ENCODE measurements at regions not wholly inside any gene's neighbourhood (a gene's known extent, or its start where the extent isn't known, plus 50 kb on each side); places are given as distances from the start of the nearest gene placed in this dataset.

DNA sequence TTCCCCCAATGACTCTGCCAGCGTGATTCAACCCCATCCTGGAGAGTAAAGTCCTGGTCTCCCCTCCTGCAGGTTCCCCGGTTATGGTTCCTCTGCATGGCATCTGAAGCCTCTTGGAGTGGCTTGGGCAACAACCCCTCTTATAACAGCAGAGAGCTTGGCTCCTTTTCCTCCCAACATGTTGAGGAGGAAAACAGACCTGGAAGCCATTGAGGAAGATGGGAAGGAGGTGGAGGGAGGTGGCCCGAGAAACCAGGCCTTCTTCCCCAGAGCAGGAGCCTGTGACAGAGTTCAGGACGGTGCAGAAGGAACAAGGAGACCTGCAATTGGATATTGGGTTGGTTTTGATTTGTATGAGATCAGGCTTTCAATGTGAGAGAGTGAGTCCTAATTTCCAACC lies 184.0 kb upstream of the ADCY1 start:
- Histone ChIP-seq H2AFZ (no peak overlapping the region), H3K9me2 (ENCODE audit: insufficient read depth) (no peaks in the 10 kb centered on the region), H3F3A (replicated peaks; ENCODE audit: low read depth) (no peaks in the 10 kb centered on the region), H4K20me1 (replicated peaks; ENCODE audit: insufficient read depth) (no peaks in the 10 kb centered on the region), H3K36me3 (ENCODE audit: insufficient read depth) (no peaks in the 10 kb centered on the region), H3K27me3 (ENCODE audit: insufficient read depth) (no peaks in the 10 kb centered on the region), H3K79me2 (replicated peaks; ENCODE audit: insufficient read depth) (no peaks in the 10 kb centered on the region), H3K4me2 (no peak overlapping the region), H3K27ac (ENCODE audit: low read depth) (no peak overlapping the region), H3K4me3 (no peak overlapping the region), H3K4me1 (ENCODE audit: insufficient read depth) (no peaks in the 10 kb centered on the region)
- ATAC-seq (no peak), DNase-seq (ENCODE audit: low spot score) (no peak)
- H3K4me3 Mint-ChIP-seq: no peak overlapping the region
- no peak overlapping the region for H3K27ac Mint-ChIP-seq
- no peaks in the 10 kb centered on the region for H3K36me3 Mint-ChIP-seq (ENCODE audit: low read depth)
- peaks cover 24% of the 10 kb centered on the region for H3K9me3 Mint-ChIP-seq
- H3K27me3 Mint-ChIP-seq (ENCODE audit: insufficient read depth, low read depth, poor library complexity): peaks cover under 1% of the 10 kb centered on the region
- TF ChIP-seq EZH2phosphoT487 (IDR thresholded peaks at IDR 0.05; ENCODE audit: unreplicated experiment): no peak
- TF ChIP-seq CTCF (conservative IDR thresholded peaks at IDR 0.05; ENCODE audit: low read depth in 2 of 2): no peak
- no peaks in the 10 kb centered on the region for H3K4me1 Mint-ChIP-seq

DNA sequence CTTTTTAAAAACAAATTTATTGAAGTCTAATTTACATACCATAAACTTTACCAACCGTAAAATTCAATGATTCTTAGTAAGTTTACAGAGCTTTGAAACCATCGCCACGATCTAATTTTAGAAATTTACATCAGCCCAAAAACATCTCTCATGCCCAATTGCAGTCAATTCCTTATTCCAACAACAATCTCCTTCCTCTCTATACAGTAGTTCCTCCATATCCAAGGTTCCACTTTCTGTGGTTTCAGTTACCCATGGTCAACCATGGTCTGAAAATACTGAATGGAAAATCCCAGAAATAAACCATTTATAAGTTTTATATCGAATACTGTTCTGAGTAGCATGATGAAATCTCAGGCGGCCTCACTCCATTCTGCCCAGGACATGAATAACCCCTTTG lies 183.4 kb upstream of the ADCY1 start:
- H3K4me1 Mint-ChIP-seq: no peaks in the 10 kb centered on the region

More for the DNA sequence above, 183.4 kb upstream of the ADCY1 start:
- H3K4me3 Mint-ChIP-seq: no peak overlapping the region
- DNase-seq (ENCODE audit: low spot score): no peak
- no peaks in the 10 kb centered on the region for H3F3A ChIP-seq (replicated peaks; ENCODE audit: low read depth)
- H3K9me3 Mint-ChIP-seq: peaks cover 27% of the 10 kb centered on the region
- no peaks in the 10 kb centered on the region for H3K79me2 ChIP-seq (replicated peaks; ENCODE audit: insufficient read depth)
- no peak for ATAC-seq
- no peaks in the 10 kb centered on the region for H3K27me3 ChIP-seq (ENCODE audit: insufficient read depth)
- no peak overlapping the region for H3K27ac Mint-ChIP-seq
- no peak overlapping the region for H3K4me3 ChIP-seq
- no peaks in the 10 kb centered on the region for H4K20me1 ChIP-seq (replicated peaks; ENCODE audit: insufficient read depth)
- TF ChIP-seq ZNF331 (CRISPR knock-in tag; IDR thresholded peaks at IDR 0.05; ENCODE audit: low read depth): no peak
- TF ChIP-seq ZNF114 (CRISPR knock-in tag; IDR thresholded peaks at IDR 0.05): no peak
- TF ChIP-seq ZNF462 (CRISPR knock-in tag; IDR thresholded peaks at IDR 0.05): no peak
- no peak for TF ChIP-seq POLR2AphosphoS5 (IDR thresholded peaks at IDR 0.05; ENCODE audit: low read depth)
- TF ChIP-seq REST (IDR thresholded peaks at IDR 0.05; ENCODE audit: unreplicated experiment): no peak
- no peak for TF ChIP-seq CREB1 (CRISPR knock-in tag; IDR thresholded peaks at IDR 0.05; ENCODE audit: low read depth)
- TF ChIP-seq STAT1 (IDR thresholded peaks at IDR 0.05; ENCODE audit: unreplicated experiment): no peak
- no peak for TF ChIP-seq EZH2phosphoT487 (IDR thresholded peaks at IDR 0.05; ENCODE audit: unreplicated experiment)
- H3K27me3 Mint-ChIP-seq (ENCODE audit: insufficient read depth, low read depth, poor library complexity): no peaks in the 10 kb centered on the region
- H3K36me3 ChIP-seq (ENCODE audit: insufficient read depth): no peaks in the 10 kb centered on the region
- H3K9me2 ChIP-seq (ENCODE audit: insufficient read depth): no peaks in the 10 kb centered on the region
- H2AFZ ChIP-seq: no peak overlapping the region
- H3K4me2 ChIP-seq: no peak overlapping the region
- no peaks in the 10 kb centered on the region for H3K36me3 Mint-ChIP-seq (ENCODE audit: low read depth)
- H3K4me1 ChIP-seq (ENCODE audit: insufficient read depth): no peaks in the 10 kb centered on the region
- H3K27ac ChIP-seq (ENCODE audit: low read depth): no peak overlapping the region

All from GM23338 (cell line).